Caco-2 (cell line): ENCODE measurements at regions not wholly inside any gene's neighbourhood (a gene's known extent, or its start where the extent isn't known, plus 50 kb on each side); places are given as distances from the start of the nearest gene placed in this dataset.

ENCODE experiments used
- BruUV-seq: library from RNA; stranded (reverse); fragments of 400-500 nt; replicated peaks from 2 replicates; lab custom pipeline; 2021; lab: Mats Ljungman, UMichigan
- CTCF ChIA-PET: fragments of 300-600 bp; sonication (Branson Sonifier 250); formaldehyde crosslinking; loops from one replicate; lab custom pipeline; 2022; ENCODE audit warnings: antibody characterized with exemption; lab: Charles Lee
- POLR2A ChIA-PET: fragments of 300-600 bp; sonication (Branson Sonifier 250); formaldehyde crosslinking; loops from one replicate; lab custom pipeline; 2022; ENCODE audit warnings: antibody characterized with exemption; lab: Charles Lee
- DNase-seq, 2 experiments: peaks; one replicate each; pipeline versions ENCODE4 v3.0.0 to v3.0.0-alpha.2; 2020 to 2022
- H3K27me3 ChIP-seq: replicated peaks from 2 replicates; pipeline ENCODE4 v1.6.0; 2011; ENCODE audit warnings: low read length; ENCODE audit not compliant: control insufficient read depth, insufficient read depth
- H3K36me3 ChIP-seq: 2 replicates; pipeline ENCODE4 v1.5.1; 2011; ENCODE audit warnings: low read length; ENCODE audit not compliant: control insufficient read depth, insufficient read depth
- H3K4me1 ChIP-seq: fragments of 250-450 bp; sonication (Bioruptor Pico); 2 replicates; pipeline ENCODE4 v1.5.1; 2020; ENCODE audit warnings: mild to moderate bottlenecking
- H3K4me3 ChIP-seq: 2 replicates; pipeline ENCODE4 v1.5.1; 2011; ENCODE audit warnings: low read depth, mild to moderate bottlenecking, control low read depth, low read length
- H3K9me3 ChIP-seq: fragments of 250-450 bp; sonication (Bioruptor Pico); 2 replicates; pipeline ENCODE4 v1.5.1; 2020; ENCODE audit warnings: mild to moderate bottlenecking, moderate library complexity
- H3K27ac Mint-ChIP-seq: one replicate; pipeline ENCODE4 v1.8.0; 2022; ENCODE audit warnings: mixed read lengths; ENCODE audit not compliant: unreplicated experiment
- H3K27me3 Mint-ChIP-seq: one replicate; pipeline ENCODE4 v1.8.0; 2022; ENCODE audit warnings: mixed read lengths; ENCODE audit not compliant: insufficient read depth, unreplicated experiment
- H3K36me3 Mint-ChIP-seq: one replicate; pipeline ENCODE4 v1.8.0; 2022; ENCODE audit warnings: mild to moderate bottlenecking, mixed read lengths; ENCODE audit not compliant: insufficient read depth, unreplicated experiment
- H3K4me1 Mint-ChIP-seq: one replicate; pipeline ENCODE4 v1.8.0; 2022; ENCODE audit warnings: low read depth, mixed read lengths; ENCODE audit not compliant: unreplicated experiment
- H3K4me3 Mint-ChIP-seq: one replicate; pipeline ENCODE4 v1.8.0; 2022; ENCODE audit warnings: mild to moderate bottlenecking, moderate library complexity, mixed read lengths; ENCODE audit not compliant: unreplicated experiment
- H3K9me3 Mint-ChIP-seq: one replicate; pipeline ENCODE4 v1.8.0; 2022; ENCODE audit warnings: mixed read lengths; ENCODE audit not compliant: unreplicated experiment
- intact Hi-C: fragments of 100-400 bp; cut with micrococcal nuclease; formaldehyde crosslinking; loops from one replicate; pipeline ENCODE4 v1.10.0; 2022; ENCODE audit not compliant: unreplicated experiment
- TF ChIP-seq, protein P1 (sequence below), 2 experiments: fragments of 200-600 bp in 1 of 2; IDR thresholded peaks; 1 replicate in 1 of 2; 2 replicates in 1 of 2; pipeline versions ENCODE4 v1.5.1 to v1.8.0; 2011 to 2022; ENCODE audit warnings: antibody characterized with exemption in 1 of 2, control low read depth in 1 of 2, inconsistent platforms in 1 of 2, low read depth in 1 of 2, low read length in 1 of 2, mild to moderate bottlenecking in 1 of 2, moderate library complexity in 1 of 2; ENCODE audit not compliant: insufficient read depth in 1 of 2, severe bottlenecking in 1 of 2, unreplicated experiment in 1 of 2

DNA sequence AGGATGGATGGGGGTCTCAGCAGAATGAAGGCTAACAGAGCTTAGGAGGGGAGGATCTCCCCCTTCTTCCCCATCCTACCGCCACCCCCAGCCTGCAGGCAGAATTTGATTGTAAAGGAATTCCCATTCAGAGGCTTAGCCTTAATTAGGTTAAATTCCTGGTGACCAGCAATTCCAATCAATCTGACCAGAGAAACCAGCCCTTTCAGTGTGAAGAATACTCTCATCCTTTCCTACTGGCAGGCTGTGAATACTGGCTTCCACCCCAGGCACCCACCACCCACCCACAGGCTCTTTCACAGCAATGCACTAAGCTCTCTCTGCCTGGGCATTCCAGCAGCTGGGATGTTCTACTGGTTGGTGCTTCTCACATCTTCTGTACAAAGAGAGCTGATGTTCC, 137.9 kb upstream of the LYZL1 start:
- Mint-ChIP-seq H3K27ac (no peak overlapping the region), H3K27me3 (no peaks in the 10 kb centered on the region), H3K9me3 (no peaks in the 10 kb centered on the region), H3K4me1 (peaks cover 4% of the 10 kb centered on the region), H3K4me3 (no peak overlapping the region), H3K36me3 (no peaks in the 10 kb centered on the region)
- H3K4me3 ChIP-seq, result no peak overlapping the region
- no peaks in the 10 kb centered on the region; the same call in 1 of the 2 replicates for H3K9me3 ChIP-seq
- no peak for DNase-seq
- H3K27me3 ChIP-seq, result no peaks in the 10 kb centered on the region
- intact Hi-C loops, result no loop called here
- no peaks in the 10 kb centered on the region for H3K4me1 ChIP-seq
- TF ChIP-seq, protein P1, sequence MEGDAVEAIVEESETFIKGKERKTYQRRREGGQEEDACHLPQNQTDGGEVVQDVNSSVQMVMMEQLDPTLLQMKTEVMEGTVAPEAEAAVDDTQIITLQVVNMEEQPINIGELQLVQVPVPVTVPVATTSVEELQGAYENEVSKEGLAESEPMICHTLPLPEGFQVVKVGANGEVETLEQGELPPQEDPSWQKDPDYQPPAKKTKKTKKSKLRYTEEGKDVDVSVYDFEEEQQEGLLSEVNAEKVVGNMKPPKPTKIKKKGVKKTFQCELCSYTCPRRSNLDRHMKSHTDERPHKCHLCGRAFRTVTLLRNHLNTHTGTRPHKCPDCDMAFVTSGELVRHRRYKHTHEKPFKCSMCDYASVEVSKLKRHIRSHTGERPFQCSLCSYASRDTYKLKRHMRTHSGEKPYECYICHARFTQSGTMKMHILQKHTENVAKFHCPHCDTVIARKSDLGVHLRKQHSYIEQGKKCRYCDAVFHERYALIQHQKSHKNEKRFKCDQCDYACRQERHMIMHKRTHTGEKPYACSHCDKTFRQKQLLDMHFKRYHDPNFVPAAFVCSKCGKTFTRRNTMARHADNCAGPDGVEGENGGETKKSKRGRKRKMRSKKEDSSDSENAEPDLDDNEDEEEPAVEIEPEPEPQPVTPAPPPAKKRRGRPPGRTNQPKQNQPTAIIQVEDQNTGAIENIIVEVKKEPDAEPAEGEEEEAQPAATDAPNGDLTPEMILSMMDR (IDR thresholded peaks at IDR 0.05; ENCODE audit: insufficient read depth in 1 of 2, low read depth in 1 of 2, low read length in 1 of 2, severe bottlenecking in 1 of 2, unreplicated experiment in 1 of 2), result no peak
- ChIA-PET POLR2A (no interaction called here), CTCF (interaction anchor here (1.3 kb wide), 1 partner anchor 154 kb away, joined by 4 read pairs; no protein-coding TSS in a partner anchor)
- BruUV-seq, result no TSS peak
- no peaks in the 10 kb centered on the region for H3K36me3 ChIP-seq

DNA sequence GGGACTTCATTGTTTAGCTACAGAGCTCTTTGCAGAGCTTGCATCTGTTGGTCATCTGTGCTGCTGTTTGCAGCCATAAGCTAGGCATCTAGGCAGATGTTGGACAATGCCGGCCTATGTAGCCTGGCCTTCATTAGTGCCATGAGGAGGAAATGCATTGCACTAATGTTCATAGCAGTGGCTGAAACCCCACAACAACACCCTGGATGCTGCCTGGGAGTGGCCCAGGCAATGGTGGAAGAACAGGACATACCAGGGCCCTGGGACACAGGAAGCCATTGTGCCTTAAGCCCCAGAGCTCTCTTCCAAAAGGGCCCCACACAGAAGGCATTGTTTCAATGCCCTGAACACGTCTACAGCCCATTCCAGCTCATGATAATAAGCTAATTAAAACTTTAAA, 131.5 kb upstream of the LYZL1 start:
- Mint-ChIP-seq H3K4me3 (no peak overlapping the region), H3K9me3 (peaks cover 12% of the 10 kb centered on the region), H3K36me3 (no peaks in the 10 kb centered on the region), H3K27me3 (no peaks in the 10 kb centered on the region), H3K4me1 (peaks cover 11% of the 10 kb centered on the region), H3K27ac (no peak overlapping the region)
- DNase-seq, result no peak
- Histone ChIP-seq H3K4me1 (peaks cover 12% of the 10 kb centered on the region), H3K9me3 (no peaks in the 10 kb centered on the region), H3K27me3 (no peaks in the 10 kb centered on the region), H3K36me3 (no peaks in the 10 kb centered on the region), H3K4me3 (no peak overlapping the region)
- BruUV-seq, result no TSS peak
- TF ChIP-seq, protein P1 (IDR thresholded peaks at IDR 0.05; ENCODE audit: insufficient read depth in 1 of 2, low read depth in 1 of 2, low read length in 1 of 2, severe bottlenecking in 1 of 2, unreplicated experiment in 1 of 2), result no peak
- intact Hi-C loops, result no loop called here
- ChIA-PET CTCF (no interaction called here), POLR2A (no interaction called here)

GRCh38 chr10:29158066-29158465, 130.8 kb upstream of the LYZL1 start:
- no peak overlapping the region for H3K27ac Mint-ChIP-seq
- H3K4me1 Mint-ChIP-seq, result peaks cover 11% of the 10 kb centered on the region
- no TSS peak for BruUV-seq
- intact Hi-C loops, result no loop called here
- no peaks in the 10 kb centered on the region for H3K27me3 Mint-ChIP-seq
- Histone ChIP-seq H3K9me3 (no peaks in the 10 kb centered on the region), H3K36me3 (no peaks in the 10 kb centered on the region), H3K27me3 (no peaks in the 10 kb centered on the region), H3K4me1 (peaks cover 12% of the 10 kb centered on the region), H3K4me3 (no peak overlapping the region)
- DNase-seq, result no peak
- CTCF ChIA-PET, result interaction anchor here (1.2 kb wide), 1 partner anchor 147 kb away, joined by 3 read pairs; no protein-coding TSS in a partner anchor
- POLR2A ChIA-PET, result no interaction called here
- H3K36me3 Mint-ChIP-seq, result no peaks in the 10 kb centered on the region
- H3K9me3 Mint-ChIP-seq, result peaks cover 12% of the 10 kb centered on the region
- TF ChIP-seq, protein P1 (IDR thresholded peaks at IDR 0.05; ENCODE audit: insufficient read depth in 1 of 2, low read depth in 1 of 2, low read length in 1 of 2, severe bottlenecking in 1 of 2, unreplicated experiment in 1 of 2), result no peak
- no peak overlapping the region for H3K4me3 Mint-ChIP-seq
